ENCODE measurements at regions not wholly inside any gene's neighbourhood (a gene's known extent, or its start where the extent isn't known, plus 50 kb on each side); places are given as distances from the start of the nearest gene placed in this dataset.

- Histone ChIP-seq H2AFZ (ENCODE audit: insufficient read depth, low read depth, low read length, poor library complexity, severe bottlenecking) (no peak overlapping the region), H3K79me2 (ENCODE audit: insufficient read depth, low read length) (no peaks in the 10 kb centered on the region), H3K27me3 (ENCODE audit: control insufficient read depth in 2 of 2, insufficient read depth in 2 of 2, low read length in 2 of 2) (no peaks in the 10 kb centered on the region), H3K4me2 (replicated peaks; ENCODE audit: extremely low read depth, low read length, poor library complexity, severe bottlenecking) (no peak overlapping the region), H4K20me1 (ENCODE audit: insufficient read depth, low read length) (no peaks in the 10 kb centered on the region), H3K4me1 (ENCODE audit: control insufficient read depth in 1 of 2, insufficient read depth in 2 of 2, low read length in 2 of 2) (no peaks in the 10 kb centered on the region), H3K4me3 (replicated peaks in 1 of 3; ENCODE audit: low read depth in 2 of 3, low read length in 3 of 3) (no peak overlapping the region), H3K36me3 (replicated peaks in 1 of 2; ENCODE audit: control insufficient read depth in 1 of 2, insufficient read depth in 2 of 2, low read length in 2 of 2) (no peaks in the 10 kb centered on the region), H3K9ac (ENCODE audit: insufficient read depth, low read length, poor library complexity, severe bottlenecking) (no peak overlapping the region), H3K27ac (ENCODE audit: low read depth in 1 of 2, low read length in 2 of 2) (no peak overlapping the region), H3K9me3 (replicated peaks in 1 of 2; ENCODE audit: control insufficient read depth in 1 of 2, insufficient read depth in 1 of 2, low read length in 2 of 2) (no peaks in the 10 kb centered on the region)
- TF ChIP-seq CTCF (IDR thresholded peaks at IDR 0.05) = no peak
- WGBS (ENCODE audit: insufficient coverage) = 100% methylated on average over 1 of the region's 5 CpGs
- Mint-ChIP-seq H3K36me3 (no peaks in the 10 kb centered on the region), H3K4me1 (peaks cover 3% of the 10 kb centered on the region), H3K9me3 (no peaks in the 10 kb centered on the region), H3K27ac (no peak overlapping the region), H3K27me3 (ENCODE audit: low read depth in 3 of 3) (no peaks in the 10 kb centered on the region), H3K4me3 (no peak overlapping the region)
- intact Hi-C loops (cut with micrococcal nuclease) = no loop called here
- no peak for DNase-seq
Observed at GRCh38 chr6:90383196-90383822, 86.7 kb upstream of the BACH2 start.

- Mint-ChIP-seq H3K27me3 (ENCODE audit: low read depth in 3 of 3) (peaks cover 0 to 2% (median 0%) of the 10 kb centered on the region in 3 donors), H3K36me3 (no peaks in the 10 kb centered on the region), H3K27ac (peak overlapping the region in 1 of 7 donors; percentile 32), H3K9me3 (no peaks in the 10 kb centered on the region), H3K4me3 (no peak overlapping the region), H3K4me1 (peaks cover 3% of the 10 kb centered on the region)
- H3K36me3 ChIP-seq (replicated peaks in 1 of 2; ENCODE audit: control insufficient read depth in 1 of 2, insufficient read depth in 2 of 2, low read length in 2 of 2) = no peaks in the 10 kb centered on the region
- no peaks in the 10 kb centered on the region for H4K20me1 ChIP-seq (ENCODE audit: insufficient read depth, low read length)
- H3K27ac ChIP-seq (ENCODE audit: low read depth in 1 of 2, low read length in 2 of 2) = no peak overlapping the region
- H3K27me3 ChIP-seq (ENCODE audit: control insufficient read depth in 2 of 2, insufficient read depth in 2 of 2, low read length in 2 of 2) = no peaks in the 10 kb centered on the region
- H2AFZ ChIP-seq (ENCODE audit: insufficient read depth, low read depth, low read length, poor library complexity, severe bottlenecking) = no peak overlapping the region
- no peaks in the 10 kb centered on the region for H3K79me2 ChIP-seq (ENCODE audit: insufficient read depth, low read length)
- no peak for DNase-seq
- intact Hi-C loops (cut with micrococcal nuclease) = no loop called here
- no peak overlapping the region for H3K4me3 ChIP-seq (replicated peaks in 1 of 3; ENCODE audit: low read depth in 2 of 3, low read length in 3 of 3)
- WGBS (ENCODE audit: insufficient coverage) = 61% methylated on average over 5 of the region's 6 CpGs
- TF ChIP-seq CTCF (IDR thresholded peaks at IDR 0.05) = no peak
- no peak overlapping the region for H3K4me2 ChIP-seq (replicated peaks; ENCODE audit: extremely low read depth, low read length, poor library complexity, severe bottlenecking)
- H3K9ac ChIP-seq (ENCODE audit: insufficient read depth, low read length, poor library complexity, severe bottlenecking) = no peak overlapping the region
- H3K4me1 ChIP-seq (ENCODE audit: control insufficient read depth in 1 of 2, insufficient read depth in 2 of 2, low read length in 2 of 2) = no peaks in the 10 kb centered on the region
- H3K9me3 ChIP-seq (replicated peaks in 1 of 2; ENCODE audit: control insufficient read depth in 1 of 2, insufficient read depth in 1 of 2, low read length in 2 of 2) = no peaks in the 10 kb centered on the region
Observed at GRCh38 chr6:90382760-90383159, 86.1 kb upstream of the BACH2 start.

Measured in CD14-positive monocyte (primary cell).